ENCODE measurements at regions not wholly inside any gene's neighbourhood (a gene's known extent, or its start where the extent isn't known, plus 50 kb on each side); places are given as distances from the start of the nearest gene placed in this dataset.
"Not testable (repeated sequence)": the region's sequence is repeated elsewhere in the genome, so short reads cannot be mapped to it uniquely, and the experiment has no call there.

DNA sequence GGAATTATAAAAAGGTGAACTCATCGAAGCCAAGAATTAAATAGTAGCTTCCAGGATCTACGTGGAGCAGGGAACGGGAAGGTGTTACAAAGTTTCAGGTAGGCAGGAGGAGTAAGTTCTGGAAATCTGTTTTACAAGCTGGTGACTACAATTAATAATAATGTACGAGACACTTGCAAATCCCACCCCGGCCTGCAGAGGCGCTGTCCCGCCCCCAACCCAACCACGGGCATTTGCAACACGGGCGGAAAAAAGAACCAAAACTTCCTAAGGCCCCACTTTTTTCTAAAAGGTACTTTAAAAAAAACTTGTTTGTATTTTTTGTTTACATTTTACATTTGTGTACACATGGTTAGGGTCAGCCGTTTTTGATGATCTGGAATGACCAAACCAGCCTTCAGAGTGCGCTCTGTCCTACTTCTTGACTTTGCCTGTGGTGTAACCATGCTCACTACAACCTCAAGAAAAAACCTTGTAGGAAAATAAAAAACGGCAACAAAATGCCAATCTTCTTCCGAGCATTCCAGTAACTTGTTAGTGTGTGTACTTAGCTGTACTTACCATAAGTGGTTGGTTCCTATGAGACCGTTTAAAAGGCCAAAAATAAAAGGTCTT, 449.6 kb upstream of the B3GAT1 start:
- Histone ChIP-seq H3K27me3 (peaks cover 8% of the 10 kb centered on the region; the same call in 1 of the 2 replicates), H3K36me3 (no peaks in the 10 kb centered on the region)

DNA sequence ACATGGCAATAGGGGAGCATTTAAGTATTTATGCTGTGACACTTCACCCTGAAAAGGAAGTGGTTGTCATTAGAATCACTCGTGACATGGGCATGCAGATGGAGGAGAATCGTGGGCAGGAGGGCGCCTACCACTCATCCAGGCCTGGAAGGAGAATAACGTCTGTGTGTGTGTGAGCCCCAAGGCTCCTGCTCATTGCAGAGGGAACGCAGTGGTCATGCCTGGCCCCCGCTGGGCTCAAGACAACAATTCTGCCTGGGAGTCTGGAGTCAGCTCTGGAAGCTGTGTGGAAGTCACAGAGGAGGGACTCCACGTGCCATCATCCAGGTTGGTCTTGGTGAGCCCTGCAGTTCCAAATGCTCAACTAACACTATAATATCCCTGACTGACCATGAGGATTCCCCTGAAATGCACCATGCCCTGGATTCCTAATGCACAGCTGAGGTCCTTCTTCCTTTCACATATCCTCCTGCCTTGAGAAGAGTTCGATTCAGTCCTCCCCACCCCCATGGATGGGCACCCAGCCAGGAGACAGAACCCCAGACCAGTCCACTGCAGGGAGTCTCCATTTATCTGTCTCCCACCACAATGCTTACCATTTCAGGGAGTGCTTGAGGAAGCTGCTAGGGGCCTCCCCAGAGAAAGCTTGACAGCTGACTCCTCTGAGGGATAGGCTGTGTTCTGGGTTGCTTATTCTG, 446.9 kb upstream of the B3GAT1 start:
- H3K36me3 ChIP-seq = no peaks in the 10 kb centered on the region
- no peaks in the 10 kb centered on the region; the same call in 1 of the 2 replicates for H3K9me3 ChIP-seq
- peaks cover 8% of the 10 kb centered on the region; the same call in 1 of the 2 replicates for H3K27me3 ChIP-seq
- H3K4me3 ChIP-seq = no peak overlapping the region
- no peak for DNase-seq

More for the DNA sequence above, 449.6 kb upstream of the B3GAT1 start:
- no peak for DNase-seq
- no peak overlapping the region for H3K4me3 ChIP-seq
- no peaks in the 10 kb centered on the region; the same call in 1 of the 2 replicates for H3K9me3 ChIP-seq

DNA sequence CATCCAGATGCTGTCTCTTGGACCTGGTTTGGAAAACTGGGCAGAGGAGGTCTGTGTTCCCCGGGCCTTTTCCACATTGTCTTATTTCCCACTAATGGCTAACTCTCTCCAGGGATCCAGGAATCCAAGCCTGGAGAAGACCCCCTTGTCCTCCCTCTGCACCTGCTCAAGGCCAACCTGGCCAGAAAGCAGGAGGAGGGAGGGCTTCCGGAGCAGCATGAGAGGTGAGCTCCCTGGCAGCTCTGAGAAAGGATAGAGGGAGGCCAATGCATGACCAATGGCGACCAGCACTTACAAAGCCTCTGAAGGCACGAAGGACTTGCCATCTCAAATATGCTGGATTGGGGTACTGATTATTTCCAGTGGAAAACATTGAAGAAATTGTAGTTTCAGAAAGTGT, 445.0 kb upstream of the B3GAT1 start:
- Histone ChIP-seq H3K9me3 (no peaks in the 10 kb centered on the region; the same call in 1 of the 2 replicates), H3K36me3 (no peaks in the 10 kb centered on the region), H3K27me3 (peaks cover 3% of the 10 kb centered on the region; the same call in 1 of the 2 replicates), H3K4me3 (no peak overlapping the region)
- DNase-seq = no peak

DNA sequence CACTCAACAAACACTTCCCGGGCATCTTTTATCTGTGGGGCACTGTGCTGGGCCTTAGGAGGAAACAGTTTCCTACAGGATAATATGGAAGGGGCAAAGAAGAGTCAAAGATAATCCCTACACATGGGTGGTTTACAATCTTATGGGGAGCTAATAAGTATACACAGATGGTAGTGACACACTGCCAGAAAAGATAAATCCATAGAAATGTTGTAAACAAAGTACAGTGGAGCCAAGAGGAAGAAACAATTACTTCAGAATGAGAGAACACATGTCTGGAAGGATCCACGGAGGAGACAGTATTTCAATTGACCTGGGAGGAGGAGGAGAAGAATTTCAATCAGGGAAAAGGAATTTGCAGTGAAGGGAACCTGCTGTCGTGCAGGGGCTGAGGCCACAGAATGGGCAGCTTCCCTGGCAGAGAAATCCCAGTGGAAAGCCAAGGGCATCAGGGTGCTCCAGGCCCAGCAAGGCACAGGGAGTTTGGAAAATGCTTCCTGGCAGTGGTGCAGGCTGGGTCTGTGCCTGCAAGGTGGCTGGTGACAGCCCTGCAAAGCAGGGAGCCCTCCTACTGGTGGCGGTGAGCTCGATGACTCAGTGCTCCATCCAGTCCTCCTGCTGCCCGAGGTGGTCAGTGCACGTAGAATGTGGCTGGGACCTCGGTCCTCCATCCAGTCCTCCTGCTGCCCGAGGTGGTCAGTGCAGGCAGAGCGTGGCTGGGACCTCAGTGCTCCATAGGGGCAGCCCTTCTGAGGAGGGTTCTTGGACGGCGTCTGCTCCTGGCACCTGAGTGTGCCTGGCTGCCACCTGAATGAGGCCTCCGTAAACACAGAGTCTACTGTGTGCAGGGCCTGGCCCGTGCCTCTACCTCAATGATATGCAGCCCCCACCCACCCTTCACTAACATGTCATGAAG, 444.3 kb upstream of the B3GAT1 start:
- Histone ChIP-seq H3K36me3 (no peaks in the 10 kb centered on the region), H3K4me3 (no peak overlapping the region), H3K27me3 (peaks cover 3% of the 10 kb centered on the region; the same call in 1 of the 2 replicates), H3K9me3 (no peaks in the 10 kb centered on the region)
- no peak for DNase-seq

DNA sequence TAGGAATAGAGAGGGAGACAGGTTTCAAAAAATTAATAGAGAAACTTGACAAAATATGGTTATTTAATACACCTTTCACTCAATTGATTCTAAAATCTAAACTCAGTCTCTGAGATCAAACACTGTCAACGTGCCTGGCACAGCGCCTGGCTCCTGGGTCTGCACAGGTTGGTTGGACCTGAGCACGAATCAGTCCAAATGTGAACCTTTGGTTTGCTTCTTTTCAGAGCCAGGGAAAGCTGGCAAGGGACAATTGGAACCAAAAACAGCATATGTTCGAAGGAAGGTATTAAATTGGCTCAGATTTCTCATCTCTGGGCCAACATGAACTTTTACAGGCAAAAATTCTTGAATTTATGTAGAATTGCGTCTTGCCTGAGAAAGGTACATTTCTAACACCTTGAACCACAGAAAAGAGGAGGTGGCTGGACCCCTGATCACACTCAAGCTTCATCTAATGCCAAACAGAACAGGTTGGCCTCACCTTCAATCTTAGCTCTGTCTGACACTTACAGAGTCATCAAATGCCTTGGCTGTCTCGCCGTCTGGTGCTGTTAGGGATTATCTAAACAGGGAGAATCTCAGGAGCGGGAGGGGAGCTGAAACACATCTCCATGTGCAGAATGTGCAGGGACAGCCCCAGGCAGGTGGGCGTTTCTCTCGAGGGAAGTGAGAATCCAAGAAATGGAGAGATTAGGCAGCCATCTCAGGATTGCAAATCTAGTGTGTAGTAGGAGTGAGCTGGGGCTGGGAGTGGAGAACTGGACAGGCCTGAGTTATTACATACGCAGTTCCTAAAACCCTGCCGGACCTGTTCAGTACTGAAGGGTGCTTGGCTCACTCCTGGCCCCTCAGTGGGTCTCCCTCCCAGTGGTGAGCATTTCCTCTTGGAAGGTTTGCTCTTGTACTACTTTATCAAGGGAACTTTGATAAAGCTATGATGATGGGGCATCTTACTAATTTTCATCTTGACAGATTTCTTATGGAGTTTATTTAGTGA, 442.2 kb upstream of the B3GAT1 start:
- no peak for DNase-seq
- no peak overlapping the region for H3K4me3 ChIP-seq
- H3K36me3 ChIP-seq = no peaks in the 10 kb centered on the region

DNA sequence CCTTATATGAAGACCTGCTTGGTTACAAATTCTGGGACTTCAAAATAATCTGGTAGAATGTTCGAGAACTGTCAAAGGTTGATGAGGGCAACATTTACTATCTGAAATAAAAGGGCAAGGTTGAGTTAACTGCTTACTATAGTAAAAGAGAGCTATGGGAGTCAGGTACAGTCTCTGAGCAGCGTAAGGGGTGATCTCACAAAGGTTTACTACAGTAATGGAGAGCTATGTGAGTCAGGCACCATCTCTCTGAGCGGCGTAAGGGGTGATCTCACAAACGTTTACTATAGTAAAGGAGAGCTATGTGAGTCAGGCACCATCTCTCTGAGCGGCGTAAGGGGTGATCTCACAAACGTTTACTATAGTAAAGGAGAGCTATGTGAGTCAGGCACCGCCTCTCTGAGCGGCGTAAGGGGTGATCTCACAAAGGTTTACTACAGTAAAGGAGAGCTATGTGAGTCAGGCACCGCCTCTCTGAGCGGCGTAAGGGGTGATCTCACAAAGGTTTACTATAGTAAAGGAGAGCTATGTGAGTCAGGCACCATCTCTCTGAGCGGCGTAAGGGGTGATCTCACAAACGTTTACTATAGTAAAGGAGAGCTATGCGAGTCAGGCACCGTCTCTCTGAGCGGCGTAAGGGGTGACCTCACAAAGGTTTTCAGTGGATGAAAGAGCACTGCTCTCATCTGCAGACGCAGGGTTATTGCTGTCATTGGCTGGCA, 439.6 kb upstream of the B3GAT1 start:
- peak; percentile 11 for DNase-seq

More for the DNA sequence above, 442.2 kb upstream of the B3GAT1 start:
- H3K27me3 ChIP-seq = no peaks in the 10 kb centered on the region
- no peaks in the 10 kb centered on the region for H3K9me3 ChIP-seq

DNA sequence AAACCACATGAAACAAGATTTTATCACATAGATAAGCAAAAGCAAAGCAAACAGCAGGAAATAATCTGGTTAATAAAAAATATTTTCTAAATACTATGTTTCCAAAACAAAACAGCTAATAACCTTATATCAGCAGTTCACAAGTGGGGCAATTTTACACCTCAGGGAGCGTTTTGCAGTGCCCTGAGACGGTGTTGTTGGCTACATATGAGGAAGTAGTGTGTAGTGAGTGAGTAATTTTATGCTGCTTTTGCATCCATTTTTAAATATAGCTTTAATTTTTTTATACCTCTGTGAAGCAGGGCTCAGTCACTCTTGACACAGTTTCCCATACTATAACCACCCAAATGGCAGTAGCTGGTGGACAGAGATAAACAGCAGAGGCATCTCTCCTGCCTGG, 438.5 kb upstream of the B3GAT1 start:
- no peak for DNase-seq
- H3K27me3 ChIP-seq = no peaks in the 10 kb centered on the region
- no peak overlapping the region for H3K4me3 ChIP-seq
- H3K36me3 ChIP-seq = no peaks in the 10 kb centered on the region
- H3K9me3 ChIP-seq = no peaks in the 10 kb centered on the region

More for the DNA sequence above, 439.6 kb upstream of the B3GAT1 start:
- not testable (repeated sequence) for H3K27me3 ChIP-seq, H3K4me3 ChIP-seq, H3K36me3 ChIP-seq, H3K9me3 ChIP-seq

DNA sequence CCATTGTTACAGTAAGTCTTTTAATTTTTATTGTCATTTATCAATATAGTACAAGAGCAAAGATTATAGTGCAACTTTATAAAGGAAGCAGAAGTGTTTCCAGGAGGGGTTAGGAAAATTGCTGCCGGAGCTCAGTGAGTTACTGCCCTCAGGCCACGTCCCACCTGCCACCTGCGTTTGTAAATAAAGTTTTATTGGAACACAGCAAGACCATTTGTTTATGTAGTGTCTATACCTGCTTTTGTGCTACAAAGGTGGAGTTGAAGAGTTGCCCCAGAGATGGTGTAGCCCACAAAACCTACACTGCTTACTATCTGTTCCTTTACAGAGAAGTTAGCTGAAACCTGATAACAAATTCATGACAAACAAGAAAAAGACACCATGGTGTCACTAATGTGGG, 437.8 kb upstream of the B3GAT1 start:
- Histone ChIP-seq H3K36me3 (no peaks in the 10 kb centered on the region), H3K27me3 (no peaks in the 10 kb centered on the region), H3K4me3 (no peak overlapping the region), H3K9me3 (no peaks in the 10 kb centered on the region)
- DNase-seq = no peak

DNA sequence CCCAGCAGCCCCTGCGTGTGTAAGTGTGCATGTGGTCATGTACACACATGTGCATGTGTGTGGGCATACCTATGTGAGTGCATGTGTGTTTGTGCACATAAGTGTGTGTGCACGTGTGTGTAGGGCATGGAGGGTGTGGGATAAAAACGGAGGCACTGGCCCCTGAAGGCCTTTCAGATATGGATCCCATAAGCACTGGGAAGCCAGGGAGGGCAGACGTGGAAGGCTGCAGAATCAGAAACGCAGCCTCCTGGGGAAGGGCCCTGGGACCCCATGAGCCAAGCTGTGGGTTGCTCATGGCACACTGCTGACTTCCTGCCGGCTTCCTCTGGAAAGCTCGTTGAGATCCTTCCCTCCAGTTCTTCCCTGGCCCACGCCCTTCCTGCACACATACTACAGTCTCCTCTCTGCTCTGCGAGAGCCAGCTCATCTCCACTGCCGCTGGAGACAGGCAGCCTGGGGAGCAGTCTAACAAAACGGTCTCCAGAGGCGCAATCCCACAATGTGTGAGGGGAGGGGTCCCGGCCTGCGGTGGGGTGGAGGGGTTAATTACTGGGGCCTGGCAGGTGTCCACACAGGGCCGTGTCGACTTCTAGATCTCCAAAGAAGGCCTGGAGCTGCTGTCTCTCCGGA, 435.2 kb upstream of the B3GAT1 start:
- no peak for DNase-seq
- Histone ChIP-seq H3K27me3 (no peaks in the 10 kb centered on the region), H3K4me3 (no peak overlapping the region), H3K9me3 (no peaks in the 10 kb centered on the region), H3K36me3 (no peaks in the 10 kb centered on the region)

DNA sequence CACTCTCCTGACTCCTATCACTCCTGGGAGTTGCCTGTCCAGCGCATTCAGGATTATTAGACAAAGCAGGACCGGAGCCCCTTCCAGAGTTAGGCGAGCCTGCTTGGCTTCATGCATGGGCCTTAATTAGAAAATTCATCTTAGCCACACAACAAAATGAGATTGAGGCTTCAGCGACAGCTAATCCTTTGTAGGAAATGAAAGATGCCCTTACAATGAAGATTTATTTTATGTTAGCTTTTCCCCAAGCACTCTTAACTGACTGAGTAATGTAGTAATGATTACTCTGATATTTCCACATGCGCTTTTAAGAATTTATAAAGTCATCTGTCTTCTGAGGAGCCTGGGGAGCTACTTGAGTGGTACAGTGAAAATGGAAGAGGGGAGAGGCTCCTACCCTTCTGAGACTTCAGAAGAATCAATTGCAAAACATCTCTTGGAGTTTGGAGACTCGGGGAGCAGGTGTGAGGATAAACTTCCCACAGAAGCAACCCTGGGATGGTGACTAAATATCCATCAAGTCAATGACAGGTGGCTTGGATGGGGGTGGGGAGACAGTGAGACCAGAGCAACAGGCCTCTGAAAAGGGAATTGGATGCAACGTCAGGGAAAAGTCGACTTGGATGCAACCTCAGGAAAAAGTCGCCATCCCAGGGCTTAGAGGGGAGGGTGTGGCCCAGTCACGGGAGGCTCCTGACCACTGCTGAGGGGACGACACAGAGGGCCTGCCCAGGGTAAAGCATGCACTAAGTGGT, 434.5 kb upstream of the B3GAT1 start:
- no peaks in the 10 kb centered on the region for H3K9me3 ChIP-seq
- no peaks in the 10 kb centered on the region for H3K36me3 ChIP-seq
- no peak for DNase-seq
- H3K27me3 ChIP-seq = no peaks in the 10 kb centered on the region
- H3K4me3 ChIP-seq = no peak overlapping the region

DNA sequence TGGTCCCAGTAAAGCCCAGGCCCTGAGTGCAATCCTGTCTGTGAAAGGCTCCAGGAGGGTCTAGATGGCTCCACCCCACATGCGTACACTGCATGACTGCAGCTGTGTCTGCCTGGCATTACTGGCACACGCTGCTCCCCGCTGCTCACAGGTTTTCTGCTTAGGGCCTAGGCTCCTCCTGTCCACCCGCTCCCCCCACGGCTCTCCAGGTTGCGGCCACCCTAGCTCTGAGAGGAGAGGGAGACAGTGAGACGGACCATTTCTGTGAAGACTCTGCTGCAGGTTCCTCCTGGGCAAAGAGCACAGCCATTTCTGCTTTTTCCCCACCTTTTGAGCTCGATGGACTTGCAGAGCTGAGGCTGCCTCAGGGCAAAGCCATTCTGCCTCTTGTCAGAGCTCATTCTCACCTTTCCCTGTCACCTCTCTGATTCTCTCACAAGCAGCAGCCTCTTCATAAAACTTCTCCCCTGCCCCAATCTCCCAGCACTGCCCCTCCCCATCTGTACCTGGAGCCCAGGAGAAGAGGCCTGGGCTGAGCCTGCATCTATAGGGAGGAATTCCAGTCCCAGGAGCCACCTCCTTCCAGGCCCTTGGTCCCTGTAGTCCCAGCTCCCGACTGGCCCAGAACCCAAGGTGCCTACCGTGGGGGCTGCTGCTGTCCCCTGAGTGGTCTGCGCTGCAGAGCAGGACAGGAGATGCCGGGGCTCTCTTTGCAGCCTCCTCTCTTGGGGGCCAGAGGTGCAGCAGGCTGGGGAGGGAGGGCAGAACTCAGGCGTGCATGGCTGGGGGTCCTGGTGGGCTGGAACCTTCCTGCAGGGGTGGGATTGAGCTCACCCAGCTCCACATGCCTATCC, 433.7 kb upstream of the B3GAT1 start:
- Histone ChIP-seq H3K4me3 (no peak overlapping the region), H3K36me3 (no peaks in the 10 kb centered on the region), H3K9me3 (no peaks in the 10 kb centered on the region)

DNA sequence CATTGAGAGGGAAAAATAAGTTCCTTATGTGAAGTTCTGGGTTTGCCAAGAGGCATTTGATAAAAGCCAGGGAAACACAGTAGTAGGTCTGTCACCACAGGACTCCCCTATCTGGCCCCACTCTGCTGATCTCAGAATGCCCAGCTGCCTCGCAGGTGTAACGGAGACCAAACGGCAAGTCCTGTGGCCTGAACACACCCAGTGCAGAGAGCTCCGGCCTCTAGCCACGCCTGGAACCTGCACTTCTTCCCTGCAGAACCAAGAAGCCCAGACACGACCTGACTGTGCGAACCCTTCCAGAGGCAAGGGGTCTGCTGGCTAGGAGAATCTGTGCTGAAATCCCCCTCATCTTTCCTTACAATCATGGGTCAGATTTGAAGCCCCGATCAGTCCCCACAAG, 432.8 kb upstream of the B3GAT1 start:
- H3K27me3 ChIP-seq = peaks cover 7% of the 10 kb centered on the region; the same call in 1 of the 2 replicates
- H3K9me3 ChIP-seq = no peaks in the 10 kb centered on the region
- H3K36me3 ChIP-seq = no peaks in the 10 kb centered on the region
- no peak overlapping the region for H3K4me3 ChIP-seq
- no peak for DNase-seq

More for the DNA sequence above, 433.7 kb upstream of the B3GAT1 start:
- DNase-seq = no peak
- peaks cover 2% of the 10 kb centered on the region; the same call in 1 of the 2 replicates for H3K27me3 ChIP-seq

DNA sequence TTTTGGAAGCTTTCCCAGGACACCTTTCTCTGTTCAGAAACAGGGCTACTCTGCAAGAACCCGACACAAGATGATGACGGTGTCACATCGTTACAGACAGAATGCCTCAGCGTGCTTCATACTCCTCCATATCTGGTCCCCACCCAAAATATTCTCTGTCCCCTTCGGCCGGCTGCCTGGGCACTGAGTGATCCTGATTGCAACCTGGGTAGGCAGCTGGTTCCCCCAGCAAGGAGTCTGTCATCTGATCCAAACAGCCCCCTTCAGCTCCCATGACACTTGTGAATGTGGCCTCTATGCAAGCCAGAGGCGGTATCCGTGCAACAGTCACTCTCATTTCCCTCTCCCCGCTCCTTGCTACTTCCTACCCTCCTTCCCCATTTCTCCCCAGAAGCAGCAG, 431.7 kb upstream of the B3GAT1 start:
- Histone ChIP-seq H3K4me3 (no peak overlapping the region), H3K36me3 (no peaks in the 10 kb centered on the region), H3K27me3 (peaks cover 7% of the 10 kb centered on the region; the same call in 1 of the 2 replicates), H3K9me3 (no peaks in the 10 kb centered on the region)
- DNase-seq = no peak

DNA sequence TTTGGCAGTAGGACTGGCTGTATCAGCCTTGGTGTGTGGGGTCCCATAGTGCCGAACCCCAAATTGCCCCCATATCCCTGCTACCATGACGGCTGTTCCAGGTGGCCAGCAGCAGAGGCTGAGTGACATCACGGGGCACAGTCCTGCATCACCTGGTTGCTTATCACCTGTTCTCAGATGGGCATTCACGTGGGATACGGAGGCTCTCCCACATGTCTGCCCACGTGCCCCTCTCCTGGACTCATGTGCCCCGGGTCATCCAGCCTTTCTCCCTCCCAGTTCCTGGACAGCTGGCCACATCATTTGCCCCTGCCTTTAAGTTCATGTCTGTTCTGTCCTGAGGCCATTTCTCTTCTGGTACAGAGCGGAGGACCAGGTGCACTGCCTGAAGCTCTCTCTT, 431.0 kb upstream of the B3GAT1 start:
- no peaks in the 10 kb centered on the region for H3K9me3 ChIP-seq

More for the DNA sequence above, 431.0 kb upstream of the B3GAT1 start:
- Histone ChIP-seq H3K27me3 (peaks cover 7% of the 10 kb centered on the region; the same call in 1 of the 2 replicates), H3K4me3 (no peak overlapping the region), H3K36me3 (no peaks in the 10 kb centered on the region)
- DNase-seq = no peak
